Stomach (tissue), 8 donors: ENCODE measurements at regions not wholly inside any gene's neighbourhood (a gene's known extent, or its start where the extent isn't known, plus 50 kb on each side); places are given as distances from the start of the nearest gene placed in this dataset.

Experiments
- DNase-seq, 2 donors: peaks; one replicate each; pipeline versions ENCODE4 v3.0.0 to v3.0.0-alpha.2; 2013 to 2019
- H3K27ac ChIP-seq, 5 donors: fragments of 200-600 bp in 4 of 5; sonication (generic) in 4 of 5; one replicate each; pipeline ENCODE4 v1.5.1; 2013 to 2019; ENCODE audit warnings: mild to moderate bottlenecking in 1 of 5, moderate library complexity in 1 of 5
- H3K27me3 ChIP-seq, 3 donors: fragments of 200-600 bp; sonication (generic); one replicate each; pipeline ENCODE4 v1.5.1; 2017 to 2019; ENCODE audit warnings: mixed run types in 1 of 3
- H3K36me3 ChIP-seq, 4 donors: fragments of 200-600 bp; sonication (generic); 1 replicate in 3 of 4; 2 replicates in 1 of 4; pipeline ENCODE4 v1.5.1; 2016 to 2019
- H3K4me1 ChIP-seq, 4 donors: fragments of 200-600 bp; sonication (generic); one replicate each; pipeline ENCODE4 v1.5.1; 2016 to 2019
- H3K4me3 ChIP-seq, 4 donors: fragments of 200-600 bp; sonication (generic) in 3 of 4; one replicate each; pipeline ENCODE4 v1.5.1; 2016 to 2019; ENCODE audit warnings: mild to moderate bottlenecking in 1 of 4
- H3K9me3 ChIP-seq, 4 donors: fragments of 200-600 bp; sonication (generic); one replicate each; pipeline ENCODE4 v1.5.1; 2016 to 2019
- EP300 ChIP-seq: sonication (generic); formaldehyde crosslinking; IDR thresholded peaks from one replicate; pipeline ENCODE4 v1.6.1; 2017; ENCODE audit warnings: antibody characterized with exemption
- POLR2A ChIP-seq, 4 donors: fragments of 450-650 bp; IDR thresholded peaks; one replicate each; pipeline ENCODE4 v1.6.1; 2016; ENCODE audit warnings: antibody characterized with exemption in 4 of 4, control low read depth in 2 of 4, mild to moderate bottlenecking in 1 of 4, moderate library complexity in 1 of 4
- POLR2AphosphoS5 ChIP-seq, 3 donors: sonication (generic); formaldehyde crosslinking; IDR thresholded peaks; one replicate each; pipeline ENCODE4 v1.6.1; 2016; ENCODE audit warnings: antibody characterized with exemption in 3 of 3
- WGBS, 5 donors: extraction: QIAGEN DNeasy Blood & Tissue Kit in 3 of 5; methylation state at CpG; one replicate each; pipeline versions ENCODE4 v1.1.5 to v1.1.7; 2013 to 2018; 5-methylcytosine and 5-hydroxymethylcytosine counted together
- intact Hi-C: fragments of 100-400 bp; cut with DNase I; formaldehyde crosslinking; loops from one replicate; pipeline ENCODE4 v1.15.1; 2023; ENCODE audit warnings: low total_unique reads
- TF ChIP-seq, protein P1 (sequence below), 7 experiments: fragments of 450-650 bp in 4 of 7; fragments of 200-600 bp in 3 of 7; sonication (generic) in 3 of 7; IDR thresholded peaks; one replicate each; pipeline ENCODE4 v1.5.1; 2016 to 2019; ENCODE audit warnings: antibody characterized with exemption in 7 of 7, control low read depth in 2 of 7, mild to moderate bottlenecking in 1 of 7
- donor health status: healthy with polysubstance abuse.
- donor health status: Bipolar disorder and iron deficiency.
- donor health status: healthy.

DNA sequence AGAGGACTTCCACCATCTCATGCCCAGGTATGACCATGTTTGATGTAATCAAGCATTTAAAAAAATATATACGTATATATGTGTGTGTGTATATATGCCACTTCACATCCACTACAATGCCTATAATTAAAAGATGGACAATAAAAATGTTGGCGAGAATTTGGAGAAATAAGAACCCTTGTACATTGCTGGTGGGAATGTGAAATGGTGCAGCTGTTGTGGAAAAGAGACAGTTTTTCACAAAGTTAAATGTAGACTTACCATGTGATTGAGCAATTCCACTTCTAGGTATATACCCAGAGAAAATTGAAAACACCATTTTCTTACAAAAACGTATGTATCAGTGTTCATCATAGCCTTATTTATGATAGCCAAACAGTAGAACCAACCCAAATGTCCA is 229.2 kb upstream of the WWC1 start:
- intact Hi-C loops: no loop called here
- Histone ChIP-seq H3K9me3 (no peaks in the 10 kb centered on the region), H3K36me3 (no peaks in the 10 kb centered on the region), H3K4me3 (no peak overlapping the region), H3K27ac (no peak overlapping the region), H3K27me3 (no peaks in the 10 kb centered on the region), H3K4me1 (no peaks in the 10 kb centered on the region)
- DNase-seq: no peak
- WGBS, 5 donors: 79 to 89% (median 87%) methylated on average over 3 of the region's 3 CpGs
- TF ChIP-seq POLR2AphosphoS5 (IDR thresholded peaks at IDR 0.05) (no peak), EP300 (no peak), POLR2A (IDR thresholded peaks at IDR 0.05) (no peak)
- TF ChIP-seq, protein P1, sequence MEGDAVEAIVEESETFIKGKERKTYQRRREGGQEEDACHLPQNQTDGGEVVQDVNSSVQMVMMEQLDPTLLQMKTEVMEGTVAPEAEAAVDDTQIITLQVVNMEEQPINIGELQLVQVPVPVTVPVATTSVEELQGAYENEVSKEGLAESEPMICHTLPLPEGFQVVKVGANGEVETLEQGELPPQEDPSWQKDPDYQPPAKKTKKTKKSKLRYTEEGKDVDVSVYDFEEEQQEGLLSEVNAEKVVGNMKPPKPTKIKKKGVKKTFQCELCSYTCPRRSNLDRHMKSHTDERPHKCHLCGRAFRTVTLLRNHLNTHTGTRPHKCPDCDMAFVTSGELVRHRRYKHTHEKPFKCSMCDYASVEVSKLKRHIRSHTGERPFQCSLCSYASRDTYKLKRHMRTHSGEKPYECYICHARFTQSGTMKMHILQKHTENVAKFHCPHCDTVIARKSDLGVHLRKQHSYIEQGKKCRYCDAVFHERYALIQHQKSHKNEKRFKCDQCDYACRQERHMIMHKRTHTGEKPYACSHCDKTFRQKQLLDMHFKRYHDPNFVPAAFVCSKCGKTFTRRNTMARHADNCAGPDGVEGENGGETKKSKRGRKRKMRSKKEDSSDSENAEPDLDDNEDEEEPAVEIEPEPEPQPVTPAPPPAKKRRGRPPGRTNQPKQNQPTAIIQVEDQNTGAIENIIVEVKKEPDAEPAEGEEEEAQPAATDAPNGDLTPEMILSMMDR (IDR thresholded peaks at IDR 0.05): no peak

DNA sequence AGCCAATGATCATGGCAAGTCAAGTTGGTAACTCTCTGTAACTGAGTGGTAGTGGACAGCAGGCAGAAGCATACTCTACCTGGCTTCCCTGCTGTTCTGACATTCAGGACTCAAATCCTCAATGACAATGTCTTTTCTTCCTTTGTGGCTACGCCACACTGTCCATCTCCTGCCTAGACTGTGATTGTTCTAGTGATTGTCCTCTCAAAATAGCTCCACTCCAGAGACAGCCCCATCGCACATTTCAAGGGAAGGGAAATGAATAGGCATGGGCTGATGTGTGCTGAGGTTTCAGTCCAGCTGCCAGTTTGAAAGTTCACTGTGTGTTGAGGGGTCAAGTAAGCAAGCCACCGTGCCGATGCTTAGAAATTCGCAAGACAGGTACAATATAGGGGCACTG is 227.0 kb upstream of the WWC1 start:
- intact Hi-C loops: no loop called here
- H3K27me3 ChIP-seq: no peaks in the 10 kb centered on the region
- no peaks in the 10 kb centered on the region for H3K4me1 ChIP-seq
- DNase-seq: no peak
- H3K4me3 ChIP-seq: no peak overlapping the region
- no peaks in the 10 kb centered on the region for H3K9me3 ChIP-seq
- H3K36me3 ChIP-seq: no peaks in the 10 kb centered on the region
- TF ChIP-seq POLR2A (IDR thresholded peaks at IDR 0.05) (no peak), POLR2AphosphoS5 (IDR thresholded peaks at IDR 0.05) (no peak), EP300 (no peak)
- TF ChIP-seq, protein P1 (IDR thresholded peaks at IDR 0.05): no peak
- H3K27ac ChIP-seq: no peak overlapping the region
- WGBS, 5 donors: 68 to 82% (median 72%) methylated on average over 5 of the region's 5 CpGs

DNA sequence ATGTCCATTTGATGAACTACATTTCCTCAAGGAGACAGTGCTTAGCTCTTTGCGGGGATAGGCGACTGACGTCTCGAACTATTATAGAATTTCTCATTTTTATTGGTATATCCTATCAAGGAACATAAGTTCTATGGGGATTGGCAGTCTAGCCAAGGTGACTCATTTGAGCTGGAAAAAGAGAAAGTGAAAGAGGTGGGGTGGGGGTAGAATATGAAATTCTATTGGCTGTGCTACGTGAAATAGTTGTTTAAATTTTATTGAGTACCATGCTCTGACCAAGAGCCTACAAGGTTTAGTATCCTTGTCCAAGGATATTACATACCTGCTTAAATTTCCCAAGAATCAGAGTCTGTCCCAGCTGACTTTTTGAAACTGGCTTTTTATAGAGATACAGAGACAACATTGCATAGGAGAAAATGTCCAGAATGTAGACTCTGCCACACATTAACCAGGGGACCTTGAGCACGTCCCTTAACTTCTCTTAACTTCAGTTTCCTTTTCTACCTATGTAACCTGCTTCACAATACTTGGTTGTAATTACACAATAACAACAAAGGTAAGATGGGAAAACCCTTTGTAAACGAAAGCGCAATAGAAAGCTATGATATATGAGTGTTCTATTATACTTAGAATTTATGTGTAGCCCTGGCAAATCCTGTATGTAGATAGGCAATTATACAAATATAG is 226.4 kb upstream of the WWC1 start:
- no peak overlapping the region for H3K4me3 ChIP-seq
- no peaks in the 10 kb centered on the region for H3K36me3 ChIP-seq
- no peaks in the 10 kb centered on the region for H3K27me3 ChIP-seq
- 81 to 88% (median 83%) methylated on average over 8 of the region's 8 CpGs for WGBS, 5 donors
- no peak overlapping the region for H3K27ac ChIP-seq
- no peaks in the 10 kb centered on the region for H3K9me3 ChIP-seq
- intact Hi-C loops: no loop called here
- H3K4me1 ChIP-seq: no peaks in the 10 kb centered on the region
- DNase-seq: no peak
- no peak for TF ChIP-seq EP300
- no peak for TF ChIP-seq POLR2AphosphoS5 (IDR thresholded peaks at IDR 0.05)
- TF ChIP-seq, protein P1 (IDR thresholded peaks at IDR 0.05): no peak
- no peak for TF ChIP-seq POLR2A (IDR thresholded peaks at IDR 0.05)

DNA sequence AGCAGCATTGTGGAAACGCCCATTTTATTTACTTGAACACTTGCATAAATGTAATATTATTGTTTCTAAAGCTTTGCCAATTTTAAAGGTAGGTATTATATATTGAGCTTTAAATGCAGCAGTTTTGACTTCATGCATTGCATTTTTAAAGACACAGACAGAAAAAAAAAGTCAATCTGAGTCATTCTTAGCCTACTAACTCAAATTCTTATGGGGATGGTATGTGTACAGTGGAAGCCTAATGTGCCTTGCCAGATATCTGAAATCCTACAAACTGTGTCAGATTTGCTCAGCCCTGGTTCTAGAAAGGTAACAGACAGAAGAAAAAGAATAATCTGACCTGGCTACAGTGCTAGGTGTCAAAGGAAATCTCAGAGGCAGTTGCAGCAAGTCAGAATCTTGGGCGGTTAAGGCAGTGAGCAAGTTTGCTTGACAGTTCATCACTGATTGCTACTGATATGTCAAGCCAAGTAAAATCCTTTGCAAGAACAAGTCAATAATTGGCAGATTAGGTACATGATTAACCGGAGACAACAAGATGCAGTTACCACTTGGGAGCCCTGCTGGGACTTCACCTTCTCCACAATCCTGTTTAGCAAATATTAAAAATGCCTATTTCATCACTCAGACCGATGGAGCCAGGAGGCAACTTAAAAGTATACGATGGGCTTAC is 224.8 kb upstream of the WWC1 start:
- no peak overlapping the region for H3K4me3 ChIP-seq
- H3K4me1 ChIP-seq: no peaks in the 10 kb centered on the region
- H3K36me3 ChIP-seq: no peaks in the 10 kb centered on the region
- no peak for TF ChIP-seq EP300
- TF ChIP-seq, protein P1 (IDR thresholded peaks at IDR 0.05): no peak
- no peak for TF ChIP-seq POLR2AphosphoS5 (IDR thresholded peaks at IDR 0.05)
- TF ChIP-seq POLR2A (IDR thresholded peaks at IDR 0.05): no peak
- H3K9me3 ChIP-seq: no peaks in the 10 kb centered on the region
- H3K27ac ChIP-seq: no peak overlapping the region
- no peak for DNase-seq
- H3K27me3 ChIP-seq: no peaks in the 10 kb centered on the region
- WGBS, 5 donors: 47 to 69% (median 60%) methylated on average over 5 of the region's 5 CpGs
- intact Hi-C loops: no loop called here
